ENCODE measurements at regions not wholly inside any gene's neighbourhood (a gene's known extent, or its start where the extent isn't known, plus 50 kb on each side); places are given as distances from the start of the nearest gene placed in this dataset.
"Not testable (repeated sequence)": the region's sequence is repeated elsewhere in the genome, so short reads cannot be mapped to it uniquely, and the experiment has no call there.

DNA sequence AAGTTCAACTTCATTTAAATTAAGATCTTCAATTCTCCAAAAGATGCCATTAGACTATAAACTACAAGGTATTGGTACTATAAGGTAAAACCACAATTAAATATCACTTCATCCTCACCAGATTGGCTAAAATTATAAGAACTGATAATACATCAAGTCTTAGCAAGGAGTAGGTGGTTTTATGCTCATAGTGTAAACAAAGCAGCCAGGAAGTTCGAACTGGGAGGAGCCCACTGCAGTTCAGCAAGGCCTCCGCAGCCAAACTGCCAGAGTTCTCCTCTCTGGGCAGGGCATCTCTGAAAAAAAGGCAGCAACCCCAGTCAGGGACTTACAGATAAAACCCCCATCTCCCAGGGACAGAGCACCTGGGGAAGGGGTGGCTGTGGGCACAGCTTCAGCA is 91.6 kb upstream of the SETMAR start:
- DNase-seq (ENCODE audit: insufficient read length) (no peak), FAIRE-seq (no peak)
- TF ChIP-seq TAF1 (IDR thresholded peaks at IDR 0.05; ENCODE audit: borderline replicate concordance, low read depth, low read length) (no peak), POLR2AphosphoS5 (IDR thresholded peaks at IDR 0.05; ENCODE audit: low read depth, low read length) (no peak), POLR2A (IDR thresholded peaks at IDR 0.05; ENCODE audit: low read depth, low read length) (no peak)

DNA sequence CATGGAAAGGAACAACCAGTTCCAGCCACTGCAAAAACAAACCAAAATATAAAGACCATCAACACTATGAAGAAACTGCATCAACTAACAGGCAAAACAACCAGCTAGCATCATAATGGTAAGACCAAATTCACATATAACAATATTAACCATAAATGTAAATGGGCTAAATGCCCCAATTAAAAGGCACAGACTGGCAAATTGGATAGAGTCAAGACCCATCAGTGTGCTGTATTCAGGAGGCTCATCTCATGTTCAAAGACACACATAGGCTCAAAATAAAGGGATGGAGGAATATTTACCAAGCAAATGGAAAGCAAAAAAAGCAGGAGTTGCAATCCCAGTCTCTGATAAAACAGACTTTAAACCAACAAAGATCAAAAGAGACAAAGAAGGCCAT is 89.7 kb upstream of the SETMAR start:
- FAIRE-seq; DNase-seq (ENCODE audit: insufficient read length): not testable (repeated sequence)

DNA sequence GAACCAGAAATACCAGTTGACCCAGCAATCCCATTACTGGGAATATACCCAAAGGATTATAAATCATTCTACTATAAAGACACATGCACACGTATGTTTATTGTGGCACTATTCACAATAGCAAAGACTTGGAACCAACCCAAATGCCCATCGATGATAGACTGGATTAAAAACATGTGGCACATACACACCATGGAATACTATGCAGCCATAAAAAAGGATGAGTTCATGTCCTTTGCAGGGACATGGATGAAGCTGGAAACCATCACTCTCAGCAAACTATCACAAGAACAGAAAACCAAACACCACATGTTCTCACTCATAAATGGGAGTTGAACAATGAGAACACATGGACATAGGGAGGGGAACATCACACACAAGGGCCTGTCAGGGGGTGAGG is 86.2 kb upstream of the SETMAR start:
- DNase-seq (ENCODE audit: insufficient read length); FAIRE-seq: not testable (repeated sequence)

DNA sequence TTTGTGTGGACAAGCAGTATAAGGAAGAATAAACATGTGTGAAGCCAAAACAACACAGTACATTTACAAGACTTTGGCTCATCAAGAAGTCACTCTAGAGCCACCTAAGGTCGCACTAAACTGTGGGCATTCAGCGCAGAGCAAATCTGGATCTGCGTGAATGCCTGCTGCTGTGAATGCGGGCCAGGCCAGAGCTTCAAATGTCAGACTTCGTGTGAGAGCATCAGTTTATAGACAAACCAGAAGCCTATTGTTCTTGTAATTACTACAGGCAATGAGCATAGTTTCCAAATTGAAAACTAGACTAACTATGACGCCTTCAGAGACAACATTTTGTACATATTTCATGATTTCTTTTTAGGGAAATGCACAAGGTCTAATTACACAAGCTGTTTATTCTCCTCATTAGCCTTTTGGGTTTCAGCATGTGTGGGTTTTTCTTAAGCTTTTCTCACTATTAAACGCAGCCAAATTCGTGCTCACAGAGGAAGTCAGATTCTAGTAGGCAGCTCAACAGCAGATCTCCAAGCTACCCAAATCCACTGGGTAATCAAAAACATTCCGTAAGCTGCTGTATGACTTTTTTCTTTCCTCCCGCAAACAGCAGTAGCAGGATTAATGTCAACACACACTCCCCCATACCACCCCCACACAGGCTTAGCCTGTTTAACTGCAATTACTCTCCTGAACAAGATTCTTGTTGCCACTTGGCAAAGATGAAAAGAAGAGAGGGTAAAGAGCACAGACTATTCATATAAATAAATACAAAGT is 84.5 kb upstream of the SETMAR start:
- TF ChIP-seq POLR2A (IDR thresholded peaks at IDR 0.05; ENCODE audit: low read depth, low read length) (no peak), POLR2AphosphoS5 (IDR thresholded peaks at IDR 0.05; ENCODE audit: low read depth, low read length) (no peak), TAF1 (IDR thresholded peaks at IDR 0.05; ENCODE audit: borderline replicate concordance, low read depth, low read length) (no peak)
- FAIRE-seq: no peak
- DNase-seq (ENCODE audit: insufficient read length): no peak

DNA sequence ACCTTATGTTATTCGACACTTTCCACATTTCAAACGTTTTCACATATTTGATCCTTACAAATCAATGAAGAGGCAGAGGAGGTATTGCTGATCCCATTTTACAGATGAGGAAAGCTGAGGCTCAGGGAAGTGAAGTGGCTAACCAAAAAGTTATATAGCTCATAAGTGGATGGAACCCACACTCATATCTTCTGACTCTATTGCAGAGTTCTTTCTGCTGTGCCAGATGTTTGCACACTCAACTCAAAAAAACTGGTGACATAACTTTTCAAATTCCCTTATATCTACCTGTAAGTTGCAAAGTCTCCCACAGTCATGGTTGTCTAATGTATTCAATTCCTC is 84.0 kb upstream of the SETMAR start:
- FAIRE-seq (no peak), DNase-seq (ENCODE audit: insufficient read length) (no peak)
- TF ChIP-seq TAF1 (IDR thresholded peaks at IDR 0.05; ENCODE audit: borderline replicate concordance, low read depth, low read length) (no peak), POLR2A (IDR thresholded peaks at IDR 0.05; ENCODE audit: low read depth, low read length) (no peak), POLR2AphosphoS5 (IDR thresholded peaks at IDR 0.05; ENCODE audit: low read depth, low read length) (no peak)

DNA sequence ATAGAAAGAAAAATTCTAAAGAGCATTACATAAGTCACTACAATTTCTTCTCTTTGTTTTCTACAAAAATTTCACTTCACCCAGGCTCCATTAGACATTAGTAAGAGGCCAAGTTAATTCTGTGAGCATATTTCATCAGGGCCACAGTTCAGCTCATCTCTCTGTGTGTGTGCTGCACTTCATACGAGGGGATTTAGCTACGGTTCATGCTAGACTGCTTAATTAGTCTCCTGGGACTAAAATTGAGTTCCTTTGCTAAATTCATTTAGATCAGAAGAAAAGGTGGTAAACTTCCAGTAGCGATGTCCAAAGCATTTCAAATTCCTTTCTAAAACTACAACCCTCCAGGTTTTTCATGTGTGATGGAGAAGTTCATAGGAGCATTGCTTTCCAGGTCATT is 83.1 kb upstream of the SETMAR start:
- DNase-seq (ENCODE audit: insufficient read length) (no peak), FAIRE-seq (no peak)
- TF ChIP-seq POLR2AphosphoS5 (IDR thresholded peaks at IDR 0.05; ENCODE audit: low read depth, low read length): no peak
- no peak for TF ChIP-seq POLR2A (IDR thresholded peaks at IDR 0.05; ENCODE audit: low read depth, low read length)
- no peak for TF ChIP-seq TAF1 (IDR thresholded peaks at IDR 0.05; ENCODE audit: borderline replicate concordance, low read depth, low read length)

DNA sequence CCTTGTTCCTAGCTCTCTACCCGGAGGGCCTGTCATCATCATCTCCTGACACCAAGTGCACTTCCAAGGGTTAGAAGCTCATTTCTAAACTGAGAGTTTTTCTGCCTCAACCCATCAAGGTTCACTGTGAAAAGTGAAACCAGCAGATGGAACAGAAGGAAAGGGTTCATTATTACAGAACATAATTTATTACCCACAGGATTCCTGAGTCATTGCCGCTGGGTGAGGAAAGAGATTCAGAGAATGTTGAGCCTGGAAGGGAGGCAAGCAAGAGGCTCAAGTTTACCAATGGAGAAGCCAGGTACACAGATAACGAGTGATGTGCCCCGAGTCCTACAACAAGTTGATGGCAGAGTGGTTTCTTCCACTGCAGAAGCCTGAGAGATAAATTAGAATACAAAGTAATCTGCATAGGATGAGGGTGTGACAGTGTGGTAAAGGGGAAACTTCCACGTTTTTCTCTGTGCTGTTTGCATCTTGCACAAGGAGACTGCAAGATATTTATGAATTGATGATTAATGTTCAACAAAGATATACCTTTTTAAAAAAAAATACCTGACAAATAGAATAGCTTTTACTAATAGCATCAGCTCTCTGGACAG is 80.5 kb upstream of the SETMAR start:
- DNase-seq (ENCODE audit: insufficient read length): no peak
- no peak for FAIRE-seq
- TF ChIP-seq TAF1 (IDR thresholded peaks at IDR 0.05; ENCODE audit: borderline replicate concordance, low read depth, low read length): no peak
- no peak for TF ChIP-seq POLR2A (IDR thresholded peaks at IDR 0.05; ENCODE audit: low read depth, low read length)
- TF ChIP-seq POLR2AphosphoS5 (IDR thresholded peaks at IDR 0.05; ENCODE audit: low read depth, low read length): no peak

DNA sequence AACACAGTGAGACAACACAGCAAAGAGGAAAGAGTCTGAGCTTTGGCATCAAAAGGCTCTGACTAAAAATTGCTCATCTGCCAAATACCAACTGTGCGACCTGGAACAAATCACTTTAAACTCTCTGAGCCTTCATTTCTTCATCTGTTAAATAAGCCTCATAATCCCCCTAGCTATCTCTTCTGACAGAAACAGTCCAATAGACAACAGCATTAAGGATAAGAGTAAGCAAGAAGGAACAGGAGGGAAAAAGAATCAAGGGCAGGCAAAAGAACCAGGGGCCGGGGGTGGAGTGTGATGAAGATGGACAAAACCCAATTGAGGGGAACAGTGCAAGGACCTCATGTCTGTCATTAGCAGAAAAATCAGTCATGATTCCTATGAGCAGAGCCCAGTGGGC is 79.4 kb upstream of the SETMAR start:
- no peak for DNase-seq (ENCODE audit: insufficient read length)
- no peak for TF ChIP-seq TAF1 (IDR thresholded peaks at IDR 0.05; ENCODE audit: borderline replicate concordance, low read depth, low read length)
- TF ChIP-seq POLR2AphosphoS5 (IDR thresholded peaks at IDR 0.05; ENCODE audit: low read depth, low read length): no peak
- no peak for TF ChIP-seq POLR2A (IDR thresholded peaks at IDR 0.05; ENCODE audit: low read depth, low read length)
- FAIRE-seq: no peak

DNA sequence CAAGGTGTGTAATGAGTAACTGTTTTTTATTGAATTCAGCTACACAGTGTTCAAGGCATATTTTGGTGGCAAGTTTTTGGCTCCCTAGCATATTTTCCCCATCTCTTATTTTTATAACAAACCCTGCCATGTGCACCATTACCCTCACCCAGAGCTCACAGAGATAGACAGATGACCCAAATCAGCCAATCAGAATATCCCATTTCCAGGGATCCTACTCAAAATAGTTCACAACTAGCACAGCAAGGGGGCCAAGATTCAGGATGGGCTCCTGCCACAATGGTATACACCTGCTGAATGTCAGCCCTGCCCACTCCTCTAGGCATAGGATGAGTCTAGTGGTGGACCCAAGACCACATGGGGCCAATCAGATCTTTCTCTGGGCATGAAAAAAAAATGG is 78.8 kb upstream of the SETMAR start:
- DNase-seq (ENCODE audit: insufficient read length) (no peak), FAIRE-seq (no peak)
- no peak for TF ChIP-seq TAF1 (IDR thresholded peaks at IDR 0.05; ENCODE audit: borderline replicate concordance, low read depth, low read length)
- TF ChIP-seq POLR2AphosphoS5 (IDR thresholded peaks at IDR 0.05; ENCODE audit: low read depth, low read length): no peak
- TF ChIP-seq POLR2A (IDR thresholded peaks at IDR 0.05; ENCODE audit: low read depth, low read length): no peak

DNA sequence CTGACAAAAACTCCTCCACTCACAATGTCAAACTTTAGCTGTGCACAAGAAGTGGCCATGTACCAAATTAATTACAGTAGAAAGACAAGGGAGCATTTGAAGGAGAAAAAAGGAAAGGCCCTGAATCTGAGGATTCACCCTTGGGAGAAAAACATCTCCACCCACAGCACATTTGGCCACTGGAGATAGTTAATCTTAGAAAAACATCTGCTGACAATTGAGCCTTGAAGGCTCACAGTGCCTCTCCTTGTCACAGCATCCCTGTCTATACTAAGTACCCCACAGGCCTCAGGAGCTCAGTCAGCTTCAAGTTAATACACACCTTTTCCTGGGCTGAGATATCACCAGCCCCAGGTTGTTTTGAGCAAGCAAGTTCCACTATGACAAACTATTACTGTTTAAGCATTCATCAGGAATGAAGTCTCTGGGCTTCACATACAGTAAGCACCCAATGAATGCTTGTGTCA is 78.1 kb upstream of the SETMAR start:
- TF ChIP-seq POLR2AphosphoS5 (IDR thresholded peaks at IDR 0.05; ENCODE audit: low read depth, low read length) (no peak), TAF1 (IDR thresholded peaks at IDR 0.05; ENCODE audit: borderline replicate concordance, low read depth, low read length) (no peak), POLR2A (IDR thresholded peaks at IDR 0.05; ENCODE audit: low read depth, low read length) (no peak)
- no peak for DNase-seq (ENCODE audit: insufficient read length)
- no peak for FAIRE-seq

DNA sequence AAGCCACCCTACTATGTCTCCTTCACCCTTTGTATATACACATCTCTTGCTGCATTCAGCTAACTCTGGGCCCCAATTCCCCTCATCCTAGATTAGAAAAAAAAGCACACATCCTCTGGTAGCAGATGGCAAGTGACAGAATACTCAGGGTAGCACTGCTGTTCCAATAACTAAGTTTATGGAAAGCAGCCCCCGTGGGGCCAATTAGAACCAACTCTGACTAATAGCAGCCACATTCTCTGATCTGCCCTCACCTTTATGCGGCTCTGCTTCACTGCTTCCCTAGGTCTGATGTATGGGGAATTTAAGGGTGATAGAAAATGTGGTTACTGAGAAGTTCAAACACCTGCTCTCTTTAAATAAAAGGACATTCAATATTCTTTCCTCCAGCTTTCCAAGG is 74.9 kb upstream of the SETMAR start:
- no peak for DNase-seq (ENCODE audit: insufficient read length)
- FAIRE-seq: no peak

DNA sequence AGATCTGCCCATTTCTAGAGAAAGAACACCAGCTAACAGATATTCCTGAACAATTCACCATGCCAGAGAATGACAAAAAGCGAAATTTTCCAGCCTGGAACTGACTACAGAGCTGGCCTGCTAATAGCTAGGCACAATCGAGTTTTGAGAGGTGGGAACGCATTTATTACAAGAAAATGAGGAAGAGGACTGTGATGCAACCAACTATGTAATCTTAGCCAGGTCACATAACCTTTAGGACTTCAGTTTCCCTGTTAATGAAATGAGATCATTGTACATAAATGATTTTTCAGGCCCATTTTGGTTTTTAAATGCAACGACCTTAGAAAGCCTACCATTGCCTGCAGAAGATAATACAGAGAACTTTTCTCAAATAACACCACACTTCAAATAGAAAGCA is 72.1 kb upstream of the SETMAR start:
- DNase-seq (ENCODE audit: insufficient read length) (no peak), FAIRE-seq (no peak)
- TF ChIP-seq POLR2AphosphoS5 (IDR thresholded peaks at IDR 0.05; ENCODE audit: low read depth, low read length): no peak
- TF ChIP-seq TAF1 (IDR thresholded peaks at IDR 0.05; ENCODE audit: borderline replicate concordance, low read depth, low read length): no peak
- no peak for TF ChIP-seq POLR2A (IDR thresholded peaks at IDR 0.05; ENCODE audit: low read depth, low read length)

More for the DNA sequence above, 74.9 kb upstream of the SETMAR start:
- no peak for TF ChIP-seq POLR2AphosphoS5 (IDR thresholded peaks at IDR 0.05; ENCODE audit: low read depth, low read length)
- TF ChIP-seq POLR2A (IDR thresholded peaks at IDR 0.05; ENCODE audit: low read depth, low read length): no peak
- TF ChIP-seq TAF1 (IDR thresholded peaks at IDR 0.05; ENCODE audit: borderline replicate concordance, low read depth, low read length): no peak

All from GM12892 (cell line).